MM.1S (cell line): ENCODE measurements at regions not wholly inside any gene's neighbourhood (a gene's known extent, or its start where the extent isn't known, plus 50 kb on each side); places are given as distances from the start of the nearest gene placed in this dataset.

Experiments used
- DNase-seq: peaks from one replicate; pipeline ENCODE4 v3.0.0-alpha.2; 2015
- H2AFZ ChIP-seq: fragments of 300-600 bp; sonication (generic); 2 replicates; pipeline ENCODE4 v1.6.0; 2016; ENCODE audit warnings: antibody characterized with exemption, low read length
- H3F3A ChIP-seq: fragments of 300-600 bp; sonication (generic); 2 replicates; pipeline ENCODE4 v1.6.1; 2016; ENCODE audit warnings: mild to moderate bottlenecking, antibody characterized with exemption, low read length, moderate library complexity, mixed read lengths; ENCODE audit not compliant: insufficient read depth
- H3K27ac ChIP-seq: fragments of 300-600 bp; sonication (generic); 2 replicates; pipeline ENCODE4 v1.5.1; 2016; ENCODE audit warnings: mild to moderate bottlenecking, low read length
- H3K27me3 ChIP-seq: fragments of 300-600 bp; sonication (generic); replicated peaks from 2 replicates; pipeline ENCODE4 v1.6.0; 2016; ENCODE audit warnings: low read length; ENCODE audit not compliant: insufficient read depth
- H3K36me3 ChIP-seq: fragments of 300-600 bp; sonication (generic); replicated peaks from 2 replicates; pipeline ENCODE4 v1.6.1; 2016; ENCODE audit warnings: mild to moderate bottlenecking, low read length, mixed read lengths; ENCODE audit not compliant: insufficient read depth
- H3K4me1 ChIP-seq: fragments of 300-600 bp; sonication (generic); 2 replicates; pipeline ENCODE4 v1.6.1; 2016; ENCODE audit warnings: low read length, mixed read lengths
- H3K4me2 ChIP-seq: fragments of 300-600 bp; sonication (generic); 2 replicates; pipeline ENCODE4 v1.6.0; 2016; ENCODE audit warnings: low read depth, low read length
- H3K4me3 ChIP-seq: fragments of 300-600 bp; sonication (generic); 2 replicates; pipeline ENCODE4 v1.5.1; 2016; ENCODE audit warnings: low read length, mixed read lengths
- H3K79me2 ChIP-seq: fragments of 300-600 bp; sonication (generic); 2 replicates; pipeline ENCODE4 v1.6.1; 2016; ENCODE audit warnings: mixed run types, low read length, mixed read lengths
- H3K9ac ChIP-seq: fragments of 300-600 bp; sonication (generic); 2 replicates; pipeline ENCODE4 v1.6.1; 2016; ENCODE audit warnings: low read length, mixed read lengths
- H3K9me2 ChIP-seq: fragments of 300-600 bp; sonication (generic); replicated peaks from 2 replicates; pipeline ENCODE4 v1.6.1; 2016; ENCODE audit warnings: mild to moderate bottlenecking, low read length, mixed read lengths; ENCODE audit not compliant: insufficient read depth
- H3K9me3 ChIP-seq: fragments of 300-600 bp; sonication (generic); replicated peaks from 2 replicates; pipeline ENCODE4 v1.6.1; 2016; ENCODE audit warnings: mild to moderate bottlenecking, low read length, mixed read lengths; ENCODE audit not compliant: insufficient read depth
- H4K20me1 ChIP-seq: fragments of 300-600 bp; sonication (generic); 2 replicates; pipeline ENCODE4 v1.6.1; 2016; ENCODE audit warnings: mild to moderate bottlenecking, low read length, moderate library complexity, mixed read lengths; ENCODE audit not compliant: insufficient read depth
- EZH2 ChIP-seq: fragments of 300-600 bp; sonication (generic); optimal IDR thresholded peaks from 2 replicates; pipeline ENCODE3; 2017; ENCODE audit warnings: low read depth, mild to moderate bottlenecking, antibody characterized with exemption, low read length, mixed read lengths
- EZH2phosphoT487 ChIP-seq: fragments of 300-600 bp; sonication (generic); IDR thresholded peaks from 2 replicates; pipeline ENCODE4 v1.6.1; 2018; ENCODE audit warnings: antibody characterized with exemption, low read length
- TF ChIP-seq, protein P1 (sequence below): fragments of 300-600 bp; sonication (generic); IDR thresholded peaks from 2 replicates; pipeline ENCODE4 v1.5.1; 2016; ENCODE audit warnings: antibody characterized with exemption, low read length, mixed read lengths

- Histone ChIP-seq H3K9ac (no peak overlapping the region), H3K9me3 (no peaks in the 10 kb centered on the region), H3K27me3 (no peaks in the 10 kb centered on the region), H3K9me2 (no peaks in the 10 kb centered on the region), H3K4me1 (no peaks in the 10 kb centered on the region), H3F3A (no peaks in the 10 kb centered on the region), H3K79me2 (no peaks in the 10 kb centered on the region), H3K4me2 (no peak overlapping the region), H3K4me3 (no peak overlapping the region), H3K36me3 (no peaks in the 10 kb centered on the region), H3K27ac (no peak overlapping the region), H2AFZ (no peak overlapping the region), H4K20me1 (no peaks in the 10 kb centered on the region)
- DNase-seq = no peak
- TF ChIP-seq EZH2phosphoT487 (no peak), EZH2 (no peak)
- TF ChIP-seq, protein P1, sequence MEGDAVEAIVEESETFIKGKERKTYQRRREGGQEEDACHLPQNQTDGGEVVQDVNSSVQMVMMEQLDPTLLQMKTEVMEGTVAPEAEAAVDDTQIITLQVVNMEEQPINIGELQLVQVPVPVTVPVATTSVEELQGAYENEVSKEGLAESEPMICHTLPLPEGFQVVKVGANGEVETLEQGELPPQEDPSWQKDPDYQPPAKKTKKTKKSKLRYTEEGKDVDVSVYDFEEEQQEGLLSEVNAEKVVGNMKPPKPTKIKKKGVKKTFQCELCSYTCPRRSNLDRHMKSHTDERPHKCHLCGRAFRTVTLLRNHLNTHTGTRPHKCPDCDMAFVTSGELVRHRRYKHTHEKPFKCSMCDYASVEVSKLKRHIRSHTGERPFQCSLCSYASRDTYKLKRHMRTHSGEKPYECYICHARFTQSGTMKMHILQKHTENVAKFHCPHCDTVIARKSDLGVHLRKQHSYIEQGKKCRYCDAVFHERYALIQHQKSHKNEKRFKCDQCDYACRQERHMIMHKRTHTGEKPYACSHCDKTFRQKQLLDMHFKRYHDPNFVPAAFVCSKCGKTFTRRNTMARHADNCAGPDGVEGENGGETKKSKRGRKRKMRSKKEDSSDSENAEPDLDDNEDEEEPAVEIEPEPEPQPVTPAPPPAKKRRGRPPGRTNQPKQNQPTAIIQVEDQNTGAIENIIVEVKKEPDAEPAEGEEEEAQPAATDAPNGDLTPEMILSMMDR = no peak
These were observed 862.5 kb downstream of the KCNMA1 start for GRCh38 chr10:76774987-76775603.

DNA sequence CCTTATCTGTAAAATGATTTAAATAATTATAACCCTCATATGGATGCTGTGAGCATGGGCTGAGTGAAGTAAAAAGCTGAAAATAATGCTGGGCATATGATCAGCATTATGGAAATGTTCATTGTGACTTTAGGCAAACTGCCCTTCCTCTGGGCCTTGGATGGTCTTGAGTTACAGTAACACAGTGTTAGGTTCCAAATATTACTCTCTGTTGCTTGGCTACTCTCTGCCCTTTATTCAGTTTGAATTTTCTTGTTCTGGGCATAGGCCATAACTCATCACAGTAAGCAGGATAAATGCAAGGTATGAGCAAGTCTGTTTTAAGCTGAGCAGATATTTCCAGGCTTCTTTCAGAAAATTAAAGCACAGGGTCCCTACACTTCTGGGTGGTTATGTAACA, 868.0 kb downstream of the KCNMA1 start:
- Histone ChIP-seq H2AFZ (no peak overlapping the region), H3K9me3 (no peaks in the 10 kb centered on the region), H3K4me3 (no peak overlapping the region), H3F3A (no peaks in the 10 kb centered on the region), H3K27me3 (no peaks in the 10 kb centered on the region), H3K9me2 (no peaks in the 10 kb centered on the region), H3K79me2 (no peaks in the 10 kb centered on the region), H3K27ac (no peak overlapping the region), H3K9ac (no peak overlapping the region), H3K4me2 (no peak overlapping the region), H3K4me1 (no peaks in the 10 kb centered on the region), H3K36me3 (no peaks in the 10 kb centered on the region), H4K20me1 (no peaks in the 10 kb centered on the region)
- TF ChIP-seq, protein P1 = no peak
- TF ChIP-seq EZH2 (no peak), EZH2phosphoT487 (no peak)
- no peak for DNase-seq

DNA sequence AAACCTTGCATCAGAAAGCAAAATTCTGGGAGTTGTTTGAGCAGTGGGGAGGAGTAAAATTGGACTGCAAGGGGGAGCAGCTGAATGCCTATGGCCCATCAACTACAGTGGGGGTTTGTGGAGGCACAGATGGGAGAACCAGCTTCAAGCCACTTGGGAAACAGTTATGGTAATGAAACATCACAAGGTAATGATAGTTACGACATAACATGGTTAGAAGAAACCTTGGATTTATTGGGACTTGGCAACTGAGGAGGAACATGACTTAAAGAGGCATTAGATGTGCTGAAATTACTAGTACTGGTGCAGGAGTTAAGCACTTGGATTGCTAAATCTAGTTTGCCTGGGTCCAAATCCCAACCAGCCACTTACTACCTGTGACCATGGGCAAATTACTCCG, 868.4 kb downstream of the KCNMA1 start:
- H3K27me3 ChIP-seq = no peaks in the 10 kb centered on the region
- H3K4me1 ChIP-seq = no peaks in the 10 kb centered on the region
- H3K4me2 ChIP-seq = no peak overlapping the region
- no peak overlapping the region for H3K4me3 ChIP-seq
- no peak overlapping the region for H3K27ac ChIP-seq
- no peaks in the 10 kb centered on the region for H3F3A ChIP-seq
- no peaks in the 10 kb centered on the region for H3K36me3 ChIP-seq
- no peak overlapping the region for H2AFZ ChIP-seq
- no peak for DNase-seq
- no peaks in the 10 kb centered on the region for H3K79me2 ChIP-seq
- TF ChIP-seq EZH2phosphoT487 = no peak
- TF ChIP-seq EZH2 = no peak
- TF ChIP-seq, protein P1 = no peak
- no peaks in the 10 kb centered on the region for H3K9me3 ChIP-seq
- no peaks in the 10 kb centered on the region for H4K20me1 ChIP-seq
- no peaks in the 10 kb centered on the region for H3K9me2 ChIP-seq
- H3K9ac ChIP-seq = no peak overlapping the region
